LNCaP clone FGC (cell line): ENCODE measurements at regions not wholly inside any gene's neighbourhood (a gene's known extent, or its start where the extent isn't known, plus 50 kb on each side); places are given as distances from the start of the nearest gene placed in this dataset.

Experiments
- DNase-seq: peaks from one replicate; pipeline ENCODE4 v3.0.0-alpha.2; 2011; ENCODE audit warnings: low read depth
- H3K4me3 ChIP-seq: 2 replicates; pipeline ENCODE4 v1.5.1; 2011; ENCODE audit warnings: mild to moderate bottlenecking, low read depth, low read length, control low read depth
- CTCF ChIP-seq: IDR thresholded peaks from 2 replicates; pipeline ENCODE4 v1.5.1; 2012; ENCODE audit warnings: mild to moderate bottlenecking; ENCODE audit not compliant: control insufficient read depth, insufficient read depth; ENCODE audit errors: extremely low read depth

GRCh38 chr4:43352859-43353258 is 460.3 kb downstream of the GRXCR1 start:
- no peak for TF ChIP-seq CTCF
- no peak for DNase-seq
- no peak overlapping the region for H3K4me3 ChIP-seq

- DNase-seq = no peak
- no peak for TF ChIP-seq CTCF
- no peak overlapping the region for H3K4me3 ChIP-seq
Observed at GRCh38 chr4:43353552-43353951, 461.0 kb downstream of the GRXCR1 start.

- TF ChIP-seq CTCF = no peak
Observed at GRCh38 chr4:43356786-43357185, 464.3 kb downstream of the GRXCR1 start.

GRCh38 chr4:43357252-43357974 is 464.9 kb downstream of the GRXCR1 start:
- H3K4me3 ChIP-seq = no peak overlapping the region
- DNase-seq = no peak
- no peak for TF ChIP-seq CTCF

More at GRCh38 chr4:43356786-43357185, 464.3 kb downstream of the GRXCR1 start:
- H3K4me3 ChIP-seq = no peak overlapping the region
- DNase-seq = no peak

- TF ChIP-seq CTCF = no peak
- no peak for DNase-seq
- H3K4me3 ChIP-seq = no peak overlapping the region
Observed at GRCh38 chr4:43360296-43360695, 467.8 kb downstream of the GRXCR1 start.

GRCh38 chr4:43362875-43363636 is 470.5 kb downstream of the GRXCR1 start:
- DNase-seq = no peak
- TF ChIP-seq CTCF = no peak
- no peak overlapping the region for H3K4me3 ChIP-seq
